Gastroesophageal sphincter (tissue), 4 donors: ENCODE measurements at regions not wholly inside any gene's neighbourhood (a gene's known extent, or its start where the extent isn't known, plus 50 kb on each side); places are given as distances from the start of the nearest gene placed in this dataset.

Source experiments
- ATAC-seq: fragments of 150-250 bp; one replicate; pipeline ENCODE4 v1.9.1; 2016; ENCODE audit warnings: mild to moderate bottlenecking, moderate library complexity
- H3K27ac ChIP-seq, 4 donors: fragments of 200-600 bp; sonication (generic) in 3 of 4; 1 replicate in 3 of 4; 2 replicates in 1 of 4; pipeline ENCODE4 v1.5.1; 2016 to 2019
- H3K27me3 ChIP-seq: fragments of 200-600 bp; sonication (generic); one replicate; pipeline ENCODE4 v1.5.1; 2019
- H3K36me3 ChIP-seq, 2 donors: fragments of 200-600 bp; sonication (generic); one replicate each; pipeline ENCODE4 v1.5.1; 2019; ENCODE audit warnings: control low read depth in 1 of 2
- H3K4me1 ChIP-seq, 3 donors: fragments of 200-600 bp; sonication (generic); 1 replicate in 2 of 3; 2 replicates in 1 of 3; pipeline ENCODE4 v1.5.1; 2016 to 2019; ENCODE audit warnings: control low read depth in 2 of 3
- H3K4me3 ChIP-seq, 2 donors: fragments of 200-600 bp; sonication (generic); one replicate each; pipeline ENCODE4 v1.5.1; 2019; ENCODE audit warnings: mild to moderate bottlenecking in 1 of 2, moderate library complexity in 1 of 2
- H3K9me3 ChIP-seq, 3 donors: fragments of 200-600 bp; sonication (generic); one replicate each; pipeline ENCODE4 v1.5.1; 2017 to 2019; ENCODE audit warnings: control low read depth in 2 of 3
- EP300 ChIP-seq: sonication (generic); formaldehyde crosslinking; IDR thresholded peaks from one replicate; pipeline ENCODE4 v1.6.1; 2017; ENCODE audit warnings: antibody characterized with exemption, mild to moderate bottlenecking
- POLR2A ChIP-seq, 2 donors: fragments of 450-650 bp; IDR thresholded peaks; one replicate each; pipeline ENCODE4 v1.6.1; 2017; ENCODE audit warnings: antibody characterized with exemption in 2 of 2, mild to moderate bottlenecking in 2 of 2, moderate library complexity in 1 of 2
- POLR2AphosphoS5 ChIP-seq: sonication (generic); formaldehyde crosslinking; IDR thresholded peaks from one replicate; pipeline ENCODE4 v1.6.1; 2017; ENCODE audit warnings: antibody characterized with exemption
- WGBS, 2 donors: methylation state at CpG; one replicate each; pipeline ENCODE4 v1.1.5; 2018; ENCODE audit warnings: low coverage in 1 of 2; 5-methylcytosine and 5-hydroxymethylcytosine counted together
- TF ChIP-seq, protein P1 (sequence below), 4 experiments: fragments of 200-600 bp in 2 of 4; fragments of 450-650 bp in 2 of 4; sonication (generic) in 1 of 4; IDR thresholded peaks; one replicate each; pipeline ENCODE4 v1.5.1; 2017 to 2019; ENCODE audit warnings: antibody characterized with exemption in 4 of 4, mild to moderate bottlenecking in 2 of 4, moderate library complexity in 2 of 4

DNA sequence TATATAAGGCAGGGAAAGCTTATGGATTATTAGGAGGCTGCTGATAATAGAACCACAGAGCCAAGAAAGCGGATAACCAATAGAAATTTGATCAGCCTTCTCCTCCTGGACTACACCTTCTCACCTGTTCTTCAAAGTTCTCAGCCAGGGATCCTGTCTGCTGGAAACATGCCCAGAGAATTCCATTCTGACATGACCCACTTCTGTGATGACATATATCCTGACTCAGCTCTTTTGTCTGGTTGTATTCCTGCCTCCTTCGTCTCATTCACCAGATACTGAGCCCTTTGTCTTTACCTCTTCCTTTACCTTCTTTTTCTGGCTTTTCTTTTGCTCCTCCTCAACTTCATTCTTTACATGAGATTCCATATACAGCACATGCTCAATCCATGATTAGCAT is 576.1 kb downstream of the CDH11 start:
- Histone ChIP-seq H3K27me3 (no peaks in the 10 kb centered on the region), H3K36me3 (no peaks in the 10 kb centered on the region), H3K4me3 (no peak overlapping the region), H3K27ac (no peak overlapping the region), H3K9me3 (no peaks in the 10 kb centered on the region), H3K4me1 (no peaks in the 10 kb centered on the region)
- TF ChIP-seq, protein P1, sequence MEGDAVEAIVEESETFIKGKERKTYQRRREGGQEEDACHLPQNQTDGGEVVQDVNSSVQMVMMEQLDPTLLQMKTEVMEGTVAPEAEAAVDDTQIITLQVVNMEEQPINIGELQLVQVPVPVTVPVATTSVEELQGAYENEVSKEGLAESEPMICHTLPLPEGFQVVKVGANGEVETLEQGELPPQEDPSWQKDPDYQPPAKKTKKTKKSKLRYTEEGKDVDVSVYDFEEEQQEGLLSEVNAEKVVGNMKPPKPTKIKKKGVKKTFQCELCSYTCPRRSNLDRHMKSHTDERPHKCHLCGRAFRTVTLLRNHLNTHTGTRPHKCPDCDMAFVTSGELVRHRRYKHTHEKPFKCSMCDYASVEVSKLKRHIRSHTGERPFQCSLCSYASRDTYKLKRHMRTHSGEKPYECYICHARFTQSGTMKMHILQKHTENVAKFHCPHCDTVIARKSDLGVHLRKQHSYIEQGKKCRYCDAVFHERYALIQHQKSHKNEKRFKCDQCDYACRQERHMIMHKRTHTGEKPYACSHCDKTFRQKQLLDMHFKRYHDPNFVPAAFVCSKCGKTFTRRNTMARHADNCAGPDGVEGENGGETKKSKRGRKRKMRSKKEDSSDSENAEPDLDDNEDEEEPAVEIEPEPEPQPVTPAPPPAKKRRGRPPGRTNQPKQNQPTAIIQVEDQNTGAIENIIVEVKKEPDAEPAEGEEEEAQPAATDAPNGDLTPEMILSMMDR (IDR thresholded peaks at IDR 0.05), result no peak
- TF ChIP-seq POLR2AphosphoS5 (no peak), POLR2A (IDR thresholded peaks at IDR 0.05) (no peak), EP300 (no peak)
- WGBS, 2 donors, result 91 to 100% methylated on average over 2 of the region's 2 CpGs
- ATAC-seq, result no peak

DNA sequence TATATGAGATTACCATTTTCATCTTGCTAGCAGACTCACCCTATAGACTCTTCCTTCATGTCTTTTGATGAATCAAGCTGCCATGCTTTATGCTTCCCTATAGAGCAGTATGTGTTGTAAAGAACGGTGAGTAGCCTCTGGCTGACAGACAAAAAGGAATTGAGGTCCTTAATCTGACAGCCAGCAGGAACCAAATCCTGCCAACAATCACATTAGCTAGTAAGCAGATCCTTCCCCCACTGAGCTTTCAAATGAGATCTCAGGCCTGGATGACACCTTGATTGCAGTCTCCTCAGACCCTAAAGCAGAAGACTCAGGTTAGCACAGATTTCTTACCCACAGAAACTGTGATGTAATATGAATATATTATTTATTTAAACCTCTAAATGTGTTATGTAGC is 577.0 kb downstream of the CDH11 start:
- Histone ChIP-seq H3K4me1 (no peaks in the 10 kb centered on the region), H3K36me3 (no peaks in the 10 kb centered on the region), H3K27me3 (no peaks in the 10 kb centered on the region), H3K9me3 (no peaks in the 10 kb centered on the region), H3K4me3 (no peak overlapping the region), H3K27ac (no peak overlapping the region)
- whole genome bisulfite sequencing, 2 donors, result 67 to 78% methylated on average over 1 of the region's 1 CpG
- no peak for ATAC-seq
- no peak for TF ChIP-seq POLR2AphosphoS5
- TF ChIP-seq, protein P1 (IDR thresholded peaks at IDR 0.05), result no peak
- no peak for TF ChIP-seq EP300
- no peak for TF ChIP-seq POLR2A (IDR thresholded peaks at IDR 0.05)

DNA sequence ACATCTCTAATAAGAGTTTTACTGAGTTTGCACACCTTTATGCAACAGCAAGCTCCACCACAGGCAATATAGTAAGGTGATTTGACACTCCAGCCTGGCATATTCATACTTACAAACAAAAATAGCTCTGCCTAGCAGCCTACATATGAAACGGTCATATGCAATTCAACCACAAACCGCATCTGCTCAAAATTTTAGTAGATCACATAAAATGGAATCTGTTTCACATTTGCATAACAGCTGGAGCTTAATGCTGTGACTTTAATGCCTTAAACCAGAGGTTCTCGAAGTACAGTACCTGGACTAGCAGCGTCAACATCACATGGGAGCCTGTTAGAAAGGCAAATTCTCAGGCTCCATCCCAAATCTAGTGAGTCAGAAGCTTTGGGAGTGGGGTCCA is 578.4 kb downstream of the CDH11 start:
- no peak overlapping the region for H3K27ac ChIP-seq
- WGBS, 2 donors, result 84 to 87% methylated on average over 3 to 4 of the region's 4 CpGs
- TF ChIP-seq POLR2A (IDR thresholded peaks at IDR 0.05), result no peak
- TF ChIP-seq POLR2AphosphoS5, result no peak
- no peak for TF ChIP-seq EP300
- TF ChIP-seq, protein P1 (IDR thresholded peaks at IDR 0.05), result no peak

DNA sequence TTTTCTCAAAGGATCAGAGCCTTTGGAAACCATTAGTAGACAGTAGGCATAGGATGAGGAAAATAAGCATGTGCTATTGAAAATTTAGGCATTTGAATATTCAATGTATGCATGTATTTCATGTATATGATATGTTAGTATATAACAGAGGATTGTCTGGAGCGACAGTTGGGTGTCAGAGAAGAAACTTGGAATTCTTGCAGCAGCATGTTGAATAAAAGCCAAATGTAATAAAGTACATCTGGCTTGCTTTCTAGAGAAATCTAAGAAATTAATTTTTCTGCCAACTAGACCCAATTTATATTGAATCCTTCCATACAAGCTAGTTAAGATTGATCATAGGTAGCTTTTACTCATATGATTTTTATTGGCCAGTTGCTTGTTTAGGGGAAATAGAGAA is 578.8 kb downstream of the CDH11 start:
- H3K27me3 ChIP-seq, result no peaks in the 10 kb centered on the region
- H3K27ac ChIP-seq, result no peak overlapping the region
- H3K9me3 ChIP-seq, result no peaks in the 10 kb centered on the region
- TF ChIP-seq EP300 (no peak), POLR2A (IDR thresholded peaks at IDR 0.05) (no peak), POLR2AphosphoS5 (no peak)
- TF ChIP-seq, protein P1 (IDR thresholded peaks at IDR 0.05), result no peak
- WGBS, 2 donors, result 58 to 76% methylated on average over 1 of the region's 1 CpG
- ATAC-seq, result no peak
- H3K36me3 ChIP-seq, result no peaks in the 10 kb centered on the region
- no peak overlapping the region for H3K4me3 ChIP-seq
- H3K4me1 ChIP-seq, result no peaks in the 10 kb centered on the region

More for the DNA sequence above, 578.4 kb downstream of the CDH11 start:
- ATAC-seq, result no peak
- no peaks in the 10 kb centered on the region for H3K36me3 ChIP-seq
- H3K27me3 ChIP-seq, result no peaks in the 10 kb centered on the region
- no peaks in the 10 kb centered on the region for H3K9me3 ChIP-seq
- no peaks in the 10 kb centered on the region for H3K4me1 ChIP-seq
- no peak overlapping the region for H3K4me3 ChIP-seq

DNA sequence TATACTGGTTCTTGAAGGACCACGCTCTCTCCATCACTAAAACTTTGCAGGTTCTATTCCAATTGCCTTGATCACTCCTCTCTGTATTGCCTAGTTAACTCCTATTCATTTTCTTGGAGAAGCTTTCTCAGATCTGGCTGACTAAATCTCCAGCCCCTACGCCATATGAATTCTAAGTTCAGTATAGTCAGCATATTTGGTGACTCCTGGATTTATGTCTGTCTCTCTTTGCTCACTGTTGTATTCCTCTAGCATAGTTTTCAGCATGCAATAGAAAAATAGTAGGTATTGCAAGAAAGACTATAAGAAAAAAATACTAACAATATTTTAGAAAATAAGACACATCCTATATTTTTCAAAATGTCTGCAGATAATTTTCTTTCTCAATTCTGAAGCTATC is 579.7 kb downstream of the CDH11 start:
- WGBS, 2 donors, result 88 to 100% methylated on average over 2 of the region's 2 CpGs
- H3K9me3 ChIP-seq, result no peaks in the 10 kb centered on the region
- ATAC-seq, result no peak
- TF ChIP-seq POLR2AphosphoS5 (no peak), POLR2A (IDR thresholded peaks at IDR 0.05) (no peak), EP300 (no peak)
- TF ChIP-seq, protein P1 (IDR thresholded peaks at IDR 0.05), result no peak
- no peaks in the 10 kb centered on the region for H3K4me1 ChIP-seq
- no peaks in the 10 kb centered on the region for H3K27me3 ChIP-seq
- H3K4me3 ChIP-seq, result no peak overlapping the region
- H3K36me3 ChIP-seq, result no peaks in the 10 kb centered on the region
- no peak overlapping the region for H3K27ac ChIP-seq
